HepG2 (cell line): ENCODE measurements at regions not wholly inside any gene's neighbourhood (a gene's known extent, or its start where the extent isn't known, plus 50 kb on each side); places are given as distances from the start of the nearest gene placed in this dataset.

ENCODE experiments used
- BORCS8-MEF2B ChIP-seq: sonication (generic); formaldehyde crosslinking; IDR thresholded peaks from 2 replicates; pipeline ENCODE4 v1.8.0; 2022; ENCODE audit warnings: mild to moderate bottlenecking, missing genetic modification reagents
- KDM5A ChIP-seq: fragments of 200-600 bp; sonication (generic); IDR thresholded peaks from 2 replicates; pipeline ENCODE4 v1.7.0; 2018; ENCODE audit warnings: antibody characterized with exemption, mild to moderate bottlenecking, low read length, borderline replicate concordance
- KLF11 ChIP-seq: IDR thresholded peaks from 2 replicates; pipeline ENCODE4 v1.6.1; 2016; ENCODE audit warnings: missing compliant biosample characterization
- SALL1 ChIP-seq: sonication (generic); formaldehyde crosslinking; IDR thresholded peaks from 2 replicates; pipeline ENCODE4 v1.8.0; 2022; ENCODE audit warnings: mild to moderate bottlenecking, missing genetic modification reagents
- SIX4 ChIP-seq: sonication (generic); formaldehyde crosslinking; IDR thresholded peaks from 2 replicates; pipeline ENCODE4 v1.4.0; 2020; ENCODE audit warnings: missing genetic modification reagents
- ZBTB4 ChIP-seq: sonication (generic); formaldehyde crosslinking; IDR thresholded peaks from 2 replicates; pipeline ENCODE4 v1.4.0; 2020; ENCODE audit warnings: missing genetic modification reagents, mild to moderate bottlenecking, borderline replicate concordance
- ZNF121 ChIP-seq: sonication (generic); formaldehyde crosslinking; IDR thresholded peaks from 2 replicates; pipeline ENCODE4 v1.5.0; 2020; ENCODE audit warnings: mild to moderate bottlenecking, missing genetic modification reagents
- ZNF180 ChIP-seq: sonication (generic); formaldehyde crosslinking; IDR thresholded peaks from 2 replicates; pipeline ENCODE4 v1.4.0; 2020; ENCODE audit warnings: low read depth, missing genetic modification reagents, borderline replicate concordance
- ZNF232 ChIP-seq: sonication (generic); formaldehyde crosslinking; IDR thresholded peaks from 2 replicates; pipeline ENCODE4 v1.4.0; 2020; ENCODE audit warnings: missing genetic modification reagents, borderline replicate concordance
- ZNF276 ChIP-seq: sonication (generic); formaldehyde crosslinking; IDR thresholded peaks from 2 replicates; pipeline ENCODE4 v1.4.0; 2020; ENCODE audit warnings: mild to moderate bottlenecking, low read depth, missing genetic modification reagents
- ZNF3 ChIP-seq: IDR thresholded peaks from 2 replicates; pipeline ENCODE4 v1.7.0; 2017; ENCODE audit warnings: inconsistent platforms
- ZNF607 ChIP-seq: sonication (generic); formaldehyde crosslinking; IDR thresholded peaks from 2 replicates; pipeline ENCODE4 v1.5.1; 2020; ENCODE audit warnings: missing genetic modification reagents, mild to moderate bottlenecking, borderline replicate concordance
- ZNF629 ChIP-seq: sonication (generic); formaldehyde crosslinking; conservative IDR thresholded peaks from 2 replicates; pipeline ENCODE4 v1.5.0; 2020; ENCODE audit warnings: missing genetic modification reagents
- TF ChIP-seq, protein P1 (sequence below): sonication (generic); formaldehyde crosslinking; IDR thresholded peaks from 2 replicates; pipeline ENCODE4 v1.4.0; 2020; ENCODE audit warnings: mild to moderate bottlenecking, missing genetic modification reagents
- TF ChIP-seq, protein P2 (sequence below), 2 experiments: fragments of 450-650 bp in 1 of 2; sonication (generic) in 1 of 2; formaldehyde crosslinking; IDR thresholded peaks; 2 replicates each; pipeline versions ENCODE4 v1.5.0 to v1.8.0; 2020 to 2022; ENCODE audit warnings: mild to moderate bottlenecking in 1 of 2, missing genetic modification reagents in 1 of 2
- TF ChIP-seq, protein P3 (sequence below): sonication (generic); formaldehyde crosslinking; IDR thresholded peaks from 2 replicates; pipeline ENCODE4 v1.5.1; 2020; ENCODE audit warnings: missing genetic modification reagents, mild to moderate bottlenecking, borderline replicate concordance

DNA sequence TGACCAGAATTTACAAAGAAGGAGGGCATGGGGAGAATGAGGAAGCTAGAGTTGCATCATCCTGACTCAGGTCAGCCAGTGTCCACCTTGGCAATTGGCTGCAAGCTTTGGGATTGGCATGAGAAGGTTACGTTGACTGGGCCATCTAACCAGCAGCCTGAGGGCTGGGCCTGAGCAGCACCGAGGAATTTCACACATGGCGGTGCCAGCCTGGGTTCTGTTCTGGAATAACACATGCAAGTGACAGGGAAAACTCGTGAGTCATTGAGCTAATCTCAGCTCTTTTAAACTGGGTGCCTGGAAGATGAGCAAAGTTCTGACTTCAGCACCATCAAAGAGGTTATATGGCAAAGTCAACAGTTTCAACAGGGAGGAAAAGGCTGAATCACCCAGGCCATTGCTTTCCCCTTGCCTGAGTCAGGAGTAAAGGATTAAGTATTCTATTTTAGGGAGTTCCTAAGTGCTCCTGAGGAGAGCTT, 543.2 kb upstream of the TBX3 start (continued):
- TF ChIP-seq, protein P1, sequence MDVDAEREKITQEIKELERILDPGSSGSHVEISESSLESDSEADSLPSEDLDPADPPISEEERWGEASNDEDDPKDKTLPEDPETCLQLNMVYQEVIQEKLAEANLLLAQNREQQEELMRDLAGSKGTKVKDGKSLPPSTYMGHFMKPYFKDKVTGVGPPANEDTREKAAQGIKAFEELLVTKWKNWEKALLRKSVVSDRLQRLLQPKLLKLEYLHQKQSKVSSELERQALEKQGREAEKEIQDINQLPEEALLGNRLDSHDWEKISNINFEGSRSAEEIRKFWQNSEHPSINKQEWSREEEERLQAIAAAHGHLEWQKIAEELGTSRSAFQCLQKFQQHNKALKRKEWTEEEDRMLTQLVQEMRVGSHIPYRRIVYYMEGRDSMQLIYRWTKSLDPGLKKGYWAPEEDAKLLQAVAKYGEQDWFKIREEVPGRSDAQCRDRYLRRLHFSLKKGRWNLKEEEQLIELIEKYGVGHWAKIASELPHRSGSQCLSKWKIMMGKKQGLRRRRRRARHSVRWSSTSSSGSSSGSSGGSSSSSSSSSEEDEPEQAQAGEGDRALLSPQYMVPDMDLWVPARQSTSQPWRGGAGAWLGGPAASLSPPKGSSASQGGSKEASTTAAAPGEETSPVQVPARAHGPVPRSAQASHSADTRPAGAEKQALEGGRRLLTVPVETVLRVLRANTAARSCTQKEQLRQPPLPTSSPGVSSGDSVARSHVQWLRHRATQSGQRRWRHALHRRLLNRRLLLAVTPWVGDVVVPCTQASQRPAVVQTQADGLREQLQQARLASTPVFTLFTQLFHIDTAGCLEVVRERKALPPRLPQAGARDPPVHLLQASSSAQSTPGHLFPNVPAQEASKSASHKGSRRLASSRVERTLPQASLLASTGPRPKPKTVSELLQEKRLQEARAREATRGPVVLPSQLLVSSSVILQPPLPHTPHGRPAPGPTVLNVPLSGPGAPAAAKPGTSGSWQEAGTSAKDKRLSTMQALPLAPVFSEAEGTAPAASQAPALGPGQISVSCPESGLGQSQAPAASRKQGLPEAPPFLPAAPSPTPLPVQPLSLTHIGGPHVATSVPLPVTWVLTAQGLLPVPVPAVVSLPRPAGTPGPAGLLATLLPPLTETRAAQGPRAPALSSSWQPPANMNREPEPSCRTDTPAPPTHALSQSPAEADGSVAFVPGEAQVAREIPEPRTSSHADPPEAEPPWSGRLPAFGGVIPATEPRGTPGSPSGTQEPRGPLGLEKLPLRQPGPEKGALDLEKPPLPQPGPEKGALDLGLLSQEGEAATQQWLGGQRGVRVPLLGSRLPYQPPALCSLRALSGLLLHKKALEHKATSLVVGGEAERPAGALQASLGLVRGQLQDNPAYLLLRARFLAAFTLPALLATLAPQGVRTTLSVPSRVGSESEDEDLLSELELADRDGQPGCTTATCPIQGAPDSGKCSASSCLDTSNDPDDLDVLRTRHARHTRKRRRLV (CRISPR knock-in tag), result no peak
- TF ChIP-seq ZNF180, result no peak
- TF ChIP-seq, protein P2, sequence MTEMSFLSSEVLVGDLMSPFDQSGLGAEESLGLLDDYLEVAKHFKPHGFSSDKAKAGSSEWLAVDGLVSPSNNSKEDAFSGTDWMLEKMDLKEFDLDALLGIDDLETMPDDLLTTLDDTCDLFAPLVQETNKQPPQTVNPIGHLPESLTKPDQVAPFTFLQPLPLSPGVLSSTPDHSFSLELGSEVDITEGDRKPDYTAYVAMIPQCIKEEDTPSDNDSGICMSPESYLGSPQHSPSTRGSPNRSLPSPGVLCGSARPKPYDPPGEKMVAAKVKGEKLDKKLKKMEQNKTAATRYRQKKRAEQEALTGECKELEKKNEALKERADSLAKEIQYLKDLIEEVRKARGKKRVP (CRISPR knock-in tag; IDR thresholded peaks at IDR 0.05), result peak in 1 of 2 experiments; percentile 46; a peak in 1 of 4 replicates
- TF ChIP-seq ZNF121, result no peak
- TF ChIP-seq ZNF3 (CRISPR knock-in tag), result no peak
- TF ChIP-seq SALL1 (CRISPR knock-in tag), result 0 out of 2 replicates have a peak, but pooled peaks have one; percentile 26
- TF ChIP-seq ZNF629 (CRISPR knock-in tag), result no peak
- no peak for TF ChIP-seq ZNF276
- TF ChIP-seq, protein P3, sequence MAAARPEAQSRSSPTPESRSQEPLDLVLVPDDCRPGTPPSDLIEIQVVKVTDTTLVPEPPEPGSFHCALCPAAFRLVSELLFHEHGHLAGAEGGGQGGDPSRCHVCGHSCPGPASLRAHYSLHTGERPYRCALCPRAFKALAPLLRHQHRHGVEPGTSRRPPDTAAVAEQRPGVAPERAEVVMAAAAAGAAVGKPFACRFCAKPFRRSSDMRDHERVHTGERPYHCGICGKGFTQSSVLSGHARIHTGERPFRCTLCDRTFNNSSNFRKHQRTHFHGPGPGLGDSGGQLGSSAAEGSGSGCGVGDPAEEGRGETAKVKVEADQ (CRISPR knock-in tag), result no peak
- no peak for TF ChIP-seq KLF11 (CRISPR knock-in tag)
- no peak for TF ChIP-seq ZBTB4
- no peak for TF ChIP-seq ZNF232 (CRISPR knock-in tag)
- no peak for TF ChIP-seq ZNF607 (CRISPR knock-in tag)
- TF ChIP-seq SIX4 (CRISPR knock-in tag), result no peak
- TF ChIP-seq KDM5A, result no peak
- TF ChIP-seq BORCS8-MEF2B (CRISPR knock-in tag), result no peak
